Liver (tissue), 8 donors: ENCODE measurements at regions not wholly inside any gene's neighbourhood (a gene's known extent, or its start where the extent isn't known, plus 50 kb on each side); places are given as distances from the start of the nearest gene placed in this dataset.

ENCODE experiments used
- DNase-seq: peaks from one replicate; pipeline ENCODE4 v3.0.0-alpha.2; 2017; ENCODE audit warnings: low spot score
- H3K27ac ChIP-seq, 2 donors: one replicate each; pipeline ENCODE4 v1.7.0; 2013; ENCODE audit warnings: inconsistent platforms in 2 of 2, low read length in 2 of 2, control low read depth in 1 of 2, low read depth in 1 of 2, mild to moderate bottlenecking in 1 of 2
- H3K27me3 ChIP-seq, 4 donors: one replicate each; pipeline versions ENCODE4 v1.6.1 to v1.7.0; 2013; ENCODE audit warnings: low read length in 3 of 4, inconsistent platforms in 1 of 4, mild to moderate bottlenecking in 1 of 4, moderate library complexity in 1 of 4; ENCODE audit not compliant: control insufficient read depth in 4 of 4, insufficient read depth in 4 of 4
- H3K36me3 ChIP-seq, 4 donors: one replicate each; pipeline versions ENCODE4 v1.6.1 to v1.7.0; 2013; ENCODE audit warnings: low read length in 3 of 4, mild to moderate bottlenecking in 3 of 4, low read depth in 1 of 4, moderate library complexity in 1 of 4; ENCODE audit not compliant: control insufficient read depth in 4 of 4, insufficient read depth in 3 of 4
- H3K4me1 ChIP-seq, 4 donors: one replicate each; pipeline versions ENCODE4 v1.6.1 to v1.7.0; 2013; ENCODE audit warnings: low read length in 3 of 4, mild to moderate bottlenecking in 3 of 4, moderate library complexity in 1 of 4; ENCODE audit not compliant: control insufficient read depth in 4 of 4, insufficient read depth in 4 of 4
- H3K4me3 ChIP-seq, 3 donors: one replicate each; pipeline versions ENCODE4 v1.6.1 to v1.7.0; 2013; ENCODE audit warnings: low read length in 3 of 3, control low read depth in 1 of 3, low read depth in 1 of 3, mild to moderate bottlenecking in 1 of 3
- H3K9ac ChIP-seq, 2 donors: one replicate each; pipeline ENCODE4 v1.7.0; 2013; ENCODE audit warnings: low read length in 2 of 2, mild to moderate bottlenecking in 2 of 2, moderate library complexity in 2 of 2, control low read depth in 1 of 2, low read depth in 1 of 2
- H3K9me3 ChIP-seq, 4 donors: one replicate each; pipeline versions ENCODE4 v1.6.1 to v1.7.0; 2013; ENCODE audit warnings: low read length in 3 of 4; ENCODE audit not compliant: control insufficient read depth in 4 of 4
- EGR1 ChIP-seq, 2 donors: IDR thresholded peaks; 2 replicates each; pipeline ENCODE4 v1.6.1; 2016 to 2018; ENCODE audit warnings: antibody characterized with exemption in 2 of 2, low read depth in 2 of 2
- FOXA1 ChIP-seq: IDR thresholded peaks from 2 replicates; pipeline ENCODE4 v1.6.1; 2016; ENCODE audit warnings: antibody characterized with exemption
- GABPA ChIP-seq, 2 donors: IDR thresholded peaks in 1 of 2; conservative IDR thresholded peaks in 1 of 2; 2 replicates each; pipeline ENCODE4 v1.6.1; 2016; ENCODE audit warnings: antibody characterized with exemption in 2 of 2, mild to moderate bottlenecking in 1 of 2, moderate library complexity in 1 of 2
- HNF4A ChIP-seq, 2 donors: conservative IDR thresholded peaks; 2 replicates each; pipeline ENCODE4 v1.6.1; 2016; ENCODE audit warnings: antibody characterized with exemption in 2 of 2, mild to moderate bottlenecking in 2 of 2
- HNF4G ChIP-seq: IDR thresholded peaks from 2 replicates; pipeline ENCODE4 v1.6.1; 2016; ENCODE audit warnings: antibody characterized with exemption
- JUND ChIP-seq, 2 donors: IDR thresholded peaks; 2 replicates each; pipeline ENCODE4 v1.6.1; 2016; ENCODE audit warnings: antibody characterized with exemption in 2 of 2
- RXRA ChIP-seq, 2 donors: IDR thresholded peaks; 2 replicates each; pipeline ENCODE4 v1.6.1; 2017 to 2018; ENCODE audit warnings: antibody characterized with exemption in 2 of 2, mild to moderate bottlenecking in 1 of 2
- SP1 ChIP-seq: IDR thresholded peaks from 2 replicates; pipeline ENCODE4 v1.6.1; 2018; ENCODE audit warnings: antibody characterized with exemption, mild to moderate bottlenecking
- TAF1 ChIP-seq: conservative IDR thresholded peaks from 2 replicates; pipeline ENCODE4 v1.6.1; 2016; ENCODE audit warnings: antibody characterized with exemption, mild to moderate bottlenecking
- YY1 ChIP-seq: IDR thresholded peaks from 2 replicates; pipeline ENCODE4 v1.6.1; 2016; ENCODE audit warnings: antibody characterized with exemption, mild to moderate bottlenecking
- WGBS: extraction: QIAGEN DNeasy Blood & Tissue Kit; methylation state at CpG from one replicate; pipeline ENCODE4 v1.1.7; 2013; 5-methylcytosine and 5-hydroxymethylcytosine counted together
- TF ChIP-seq, protein P1 (sequence below): IDR thresholded peaks from 2 replicates; pipeline ENCODE4 v1.6.1; 2016; ENCODE audit warnings: antibody characterized with exemption
- TF ChIP-seq, protein P2 (sequence below): fragments of 150-350 bp; IDR thresholded peaks from 2 replicates; pipeline ENCODE4 v1.5.1; 2017; ENCODE audit warnings: improper control_type of control experiment, low read depth, low read length; ENCODE audit not compliant: missing input control
- TF ChIP-seq, protein P3 (sequence below): IDR thresholded peaks from 2 replicates; pipeline ENCODE4 v1.6.1; 2016; ENCODE audit warnings: antibody characterized with exemption
- TF ChIP-seq, protein P4 (sequence below): IDR thresholded peaks from 2 replicates; pipeline ENCODE4 v1.6.1; 2016; ENCODE audit warnings: antibody characterized with exemption
- donor health status: healthy.
- donor health status: healthy.
- donor health status: healthy.
- donor health status: healthy.
- donor health status: healthy.

DNA sequence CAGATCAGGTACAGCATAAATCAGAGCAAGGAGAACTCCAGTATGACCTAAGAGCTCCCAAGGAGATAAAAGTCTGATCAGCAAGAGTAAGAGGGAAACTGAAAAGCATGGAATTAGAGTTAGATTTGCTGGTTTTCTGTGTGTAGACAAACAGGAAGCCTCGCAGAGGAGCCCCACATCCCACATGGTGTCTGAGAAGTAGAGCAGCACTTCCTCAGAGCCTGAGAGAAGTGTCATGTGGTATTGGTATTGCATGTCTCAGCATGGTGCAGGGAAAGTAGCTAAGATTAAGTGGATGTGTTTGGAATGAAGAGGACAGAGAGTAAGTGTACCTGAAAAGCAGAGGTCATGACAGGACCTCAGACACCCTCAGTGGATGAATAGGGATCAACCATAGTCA is 175.4 kb upstream of the GBE1 start:
- Histone ChIP-seq H3K27me3 (no peaks in the 10 kb centered on the region), H3K4me3 (no peak overlapping the region), H3K4me1 (no peaks in the 10 kb centered on the region), H3K9ac (no peak overlapping the region), H3K36me3 (no peaks in the 10 kb centered on the region), H3K9me3 (peaks cover 0 to 2% (median 0%) of the 10 kb centered on the region in 4 donors), H3K27ac (no peak overlapping the region)
- WGBS = 36% methylated on average over 1 of the region's 1 CpG
- TF ChIP-seq HNF4A (conservative IDR thresholded peaks at IDR 0.05) (no peak), FOXA1 (no peak), GABPA (IDR thresholded peaks at IDR 0.05 in 1 of 2, conservative IDR thresholded peaks at IDR 0.05 in 1 of 2) (no peak), JUND (IDR thresholded peaks at IDR 0.05) (no peak), HNF4G (no peak)
- TF ChIP-seq, protein P1, sequence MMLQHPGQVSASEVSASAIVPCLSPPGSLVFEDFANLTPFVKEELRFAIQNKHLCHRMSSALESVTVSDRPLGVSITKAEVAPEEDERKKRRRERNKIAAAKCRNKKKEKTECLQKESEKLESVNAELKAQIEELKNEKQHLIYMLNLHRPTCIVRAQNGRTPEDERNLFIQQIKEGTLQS = no peak
- no peak for DNase-seq

DNA sequence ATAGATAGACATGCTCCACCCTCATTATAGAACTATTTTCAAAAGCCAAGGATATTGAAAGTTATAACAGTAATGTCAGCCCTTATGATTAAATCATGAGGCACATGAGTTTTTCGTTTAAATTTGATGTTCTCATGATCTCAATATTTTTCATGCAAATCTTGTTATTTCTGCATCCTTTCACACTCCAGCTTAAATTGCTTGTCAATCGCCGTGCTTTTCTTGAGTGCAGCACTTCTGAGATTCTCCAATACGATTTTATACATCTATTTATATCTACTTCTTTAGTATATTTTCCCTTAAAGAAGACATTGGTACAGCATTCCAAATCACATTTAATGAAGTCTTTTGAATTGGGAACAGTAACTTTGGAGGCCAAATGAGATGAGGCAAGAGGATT is 171.2 kb upstream of the GBE1 start:
- H3K27me3 ChIP-seq = no peaks in the 10 kb centered on the region
- H3K36me3 ChIP-seq = no peaks in the 10 kb centered on the region
- no peak overlapping the region for H3K9ac ChIP-seq
- TF ChIP-seq YY1 = no peak
- TF ChIP-seq, protein P2, sequence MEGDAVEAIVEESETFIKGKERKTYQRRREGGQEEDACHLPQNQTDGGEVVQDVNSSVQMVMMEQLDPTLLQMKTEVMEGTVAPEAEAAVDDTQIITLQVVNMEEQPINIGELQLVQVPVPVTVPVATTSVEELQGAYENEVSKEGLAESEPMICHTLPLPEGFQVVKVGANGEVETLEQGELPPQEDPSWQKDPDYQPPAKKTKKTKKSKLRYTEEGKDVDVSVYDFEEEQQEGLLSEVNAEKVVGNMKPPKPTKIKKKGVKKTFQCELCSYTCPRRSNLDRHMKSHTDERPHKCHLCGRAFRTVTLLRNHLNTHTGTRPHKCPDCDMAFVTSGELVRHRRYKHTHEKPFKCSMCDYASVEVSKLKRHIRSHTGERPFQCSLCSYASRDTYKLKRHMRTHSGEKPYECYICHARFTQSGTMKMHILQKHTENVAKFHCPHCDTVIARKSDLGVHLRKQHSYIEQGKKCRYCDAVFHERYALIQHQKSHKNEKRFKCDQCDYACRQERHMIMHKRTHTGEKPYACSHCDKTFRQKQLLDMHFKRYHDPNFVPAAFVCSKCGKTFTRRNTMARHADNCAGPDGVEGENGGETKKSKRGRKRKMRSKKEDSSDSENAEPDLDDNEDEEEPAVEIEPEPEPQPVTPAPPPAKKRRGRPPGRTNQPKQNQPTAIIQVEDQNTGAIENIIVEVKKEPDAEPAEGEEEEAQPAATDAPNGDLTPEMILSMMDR = no peak
- no peak for TF ChIP-seq EGR1 (IDR thresholded peaks at IDR 0.05; ENCODE audit: low read depth in 2 of 2)
- TF ChIP-seq, protein P3, sequence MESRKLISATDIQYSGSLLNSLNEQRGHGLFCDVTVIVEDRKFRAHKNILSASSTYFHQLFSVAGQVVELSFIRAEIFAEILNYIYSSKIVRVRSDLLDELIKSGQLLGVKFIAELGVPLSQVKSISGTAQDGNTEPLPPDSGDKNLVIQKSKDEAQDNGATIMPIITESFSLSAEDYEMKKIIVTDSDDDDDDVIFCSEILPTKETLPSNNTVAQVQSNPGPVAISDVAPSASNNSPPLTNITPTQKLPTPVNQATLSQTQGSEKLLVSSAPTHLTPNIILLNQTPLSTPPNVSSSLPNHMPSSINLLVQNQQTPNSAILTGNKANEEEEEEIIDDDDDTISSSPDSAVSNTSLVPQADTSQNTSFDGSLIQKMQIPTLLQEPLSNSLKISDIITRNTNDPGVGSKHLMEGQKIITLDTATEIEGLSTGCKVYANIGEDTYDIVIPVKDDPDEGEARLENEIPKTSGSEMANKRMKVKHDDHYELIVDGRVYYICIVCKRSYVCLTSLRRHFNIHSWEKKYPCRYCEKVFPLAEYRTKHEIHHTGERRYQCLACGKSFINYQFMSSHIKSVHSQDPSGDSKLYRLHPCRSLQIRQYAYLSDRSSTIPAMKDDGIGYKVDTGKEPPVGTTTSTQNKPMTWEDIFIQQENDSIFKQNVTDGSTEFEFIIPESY = no peak
- TF ChIP-seq GABPA (IDR thresholded peaks at IDR 0.05 in 1 of 2, conservative IDR thresholded peaks at IDR 0.05 in 1 of 2) = no peak
- TF ChIP-seq RXRA (IDR thresholded peaks at IDR 0.05) = no peak
- no peak for TF ChIP-seq SP1
- TF ChIP-seq HNF4G = no peak
- no peak for TF ChIP-seq TAF1
- H3K4me1 ChIP-seq = no peaks in the 10 kb centered on the region
- no peak for DNase-seq
- WGBS = 80% methylated on average over 4 of the region's 4 CpGs
- H3K9me3 ChIP-seq = no peaks in the 10 kb centered on the region
- no peak overlapping the region for H3K27ac ChIP-seq
- H3K4me3 ChIP-seq = no peak overlapping the region

DNA sequence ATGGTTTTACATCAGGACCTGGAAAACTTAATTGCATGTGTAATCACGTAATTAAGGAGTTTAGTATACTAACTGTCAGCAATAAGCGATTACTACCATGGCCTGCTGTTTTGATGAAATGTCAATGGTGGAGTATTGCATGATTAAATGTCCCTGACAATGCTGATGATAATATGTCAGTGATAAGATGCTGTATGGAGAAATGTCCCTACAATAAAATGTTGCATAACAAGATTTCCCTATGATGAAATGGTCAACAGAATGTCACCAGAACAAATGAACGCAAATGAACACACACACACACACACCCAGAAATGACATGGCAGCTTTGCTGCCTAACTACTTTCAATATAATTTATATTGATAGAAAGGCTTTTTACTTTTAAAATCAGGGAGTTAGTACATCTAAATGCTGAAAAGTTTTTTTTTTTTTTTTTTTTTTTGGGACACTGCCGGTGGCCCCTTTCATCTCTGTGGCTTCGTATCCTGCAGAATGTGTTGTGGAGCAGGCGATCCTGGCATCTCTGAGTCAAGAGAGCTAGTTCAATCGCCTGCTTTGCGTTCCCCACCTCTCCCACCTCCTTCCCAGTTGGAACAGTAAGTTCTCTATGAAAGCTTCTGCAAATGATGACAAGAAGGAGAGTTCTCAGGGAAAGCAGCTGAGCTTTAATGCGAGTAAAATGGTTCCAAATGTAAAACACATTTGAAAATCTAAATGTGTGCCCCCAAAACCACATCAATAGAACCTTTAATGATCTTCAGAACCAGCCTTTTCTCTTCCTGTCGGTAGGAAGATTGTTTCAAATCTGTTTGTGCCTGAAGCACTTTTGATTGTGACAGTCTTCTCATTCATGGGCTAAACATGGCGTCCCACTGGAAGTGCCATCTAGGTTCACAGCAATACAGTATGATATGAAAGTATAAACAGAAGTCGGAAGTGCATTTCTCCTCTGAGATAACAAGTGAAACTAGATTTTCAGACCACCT is 170.1 kb upstream of the GBE1 start:
- TF ChIP-seq HNF4A (conservative IDR thresholded peaks at IDR 0.05) (no peak), HNF4G (no peak), SP1 (no peak), TAF1 (no peak), GABPA (IDR thresholded peaks at IDR 0.05 in 1 of 2, conservative IDR thresholded peaks at IDR 0.05 in 1 of 2) (no peak), FOXA1 (no peak)
- TF ChIP-seq, protein P4, sequence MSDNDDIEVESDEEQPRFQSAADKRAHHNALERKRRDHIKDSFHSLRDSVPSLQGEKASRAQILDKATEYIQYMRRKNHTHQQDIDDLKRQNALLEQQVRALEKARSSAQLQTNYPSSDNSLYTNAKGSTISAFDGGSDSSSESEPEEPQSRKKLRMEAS = no peak
- TF ChIP-seq, protein P3 = no peak
- no peaks in the 10 kb centered on the region for H3K27me3 ChIP-seq
- no peak overlapping the region for H3K9ac ChIP-seq
- WGBS = 81% methylated on average over 12 of the region's 12 CpGs
- no peaks in the 10 kb centered on the region for H3K4me1 ChIP-seq
- DNase-seq = no peak
- no peak overlapping the region for H3K27ac ChIP-seq
- H3K36me3 ChIP-seq = no peaks in the 10 kb centered on the region
- no peaks in the 10 kb centered on the region for H3K9me3 ChIP-seq
- H3K4me3 ChIP-seq = no peak overlapping the region
